ENCODE measurements at regions not wholly inside any gene's neighbourhood (a gene's known extent, or its start where the extent isn't known, plus 50 kb on each side); places are given as distances from the start of the nearest gene placed in this dataset.

GRCh38 chr6:14553515-14553914 is 435.9 kb downstream of the CD83 start:
- CTCF ChIA-PET, result interaction anchor here (0.5 kb wide), 1 partner anchor 10 kb away, joined by 3 read pairs; no protein-coding TSS in a partner anchor

GRCh38 chr6:14555804-14556203 is 438.2 kb downstream of the CD83 start:
- Histone ChIP-seq H3K36me3 (ENCODE audit: control insufficient read depth in 2 of 2, insufficient read depth in 1 of 2, low read length in 2 of 2) (no peaks in the 10 kb centered on the region), H3K4me1 (ENCODE audit: control insufficient read depth, insufficient read depth, low read length) (no peaks in the 10 kb centered on the region), H3K27ac (ENCODE audit: extremely low read depth, low read depth, low read length) (no peak overlapping the region), H3K4me3 (ENCODE audit: low read depth, low read length) (no peak overlapping the region), H3K9me3 (ENCODE audit: control insufficient read depth, insufficient read depth, low read depth, low read length) (no peaks in the 10 kb centered on the region)
- CTCF ChIA-PET, result interaction anchor here (0.6 kb wide), 1 partner anchor 62 kb away, joined by 4 read pairs; no protein-coding TSS in a partner anchor
- POLR2A ChIA-PET, result no interaction called here
- TF ChIP-seq ZNF692 (tag by site-specific recombination; IDR thresholded peaks at IDR 0.05) (no peak), HOXA7 (CRISPR knock-in tag; IDR thresholded peaks at IDR 0.05; ENCODE audit: borderline replicate concordance) (no peak), ZNF561 (tag by site-specific recombination; IDR thresholded peaks at IDR 0.05; ENCODE audit: borderline replicate concordance) (no peak), REPIN1 (tag by site-specific recombination; IDR thresholded peaks at IDR 0.05; ENCODE audit: low read depth) (no peak), RBAK (tag by site-specific recombination; IDR thresholded peaks at IDR 0.05) (no peak), ZNF239 (tag by site-specific recombination; IDR thresholded peaks at IDR 0.05) (no peak), ZNF19 (tag by site-specific recombination; IDR thresholded peaks at IDR 0.05; ENCODE audit: low read depth) (no peak), ZNF324 (tag by site-specific recombination; IDR thresholded peaks at IDR 0.05) (no peak), SP7 (tag by site-specific recombination; IDR thresholded peaks at IDR 0.05) (no peak), ZBTB17 (tag by site-specific recombination; IDR thresholded peaks at IDR 0.05) (no peak), ZNF560 (tag by site-specific recombination; IDR thresholded peaks at IDR 0.05; ENCODE audit: borderline replicate concordance) (no peak), ZNF146 (tag by site-specific recombination; IDR thresholded peaks at IDR 0.05) (no peak), SETDB1 (IDR thresholded peaks at IDR 0.05; ENCODE audit: insufficient read length, low read length) (no peak)

More at GRCh38 chr6:14553515-14553914, 435.9 kb downstream of the CD83 start:
- Histone ChIP-seq H3K36me3 (ENCODE audit: control insufficient read depth in 2 of 2, insufficient read depth in 1 of 2, low read length in 2 of 2) (no peaks in the 10 kb centered on the region), H3K27ac (ENCODE audit: extremely low read depth, low read depth, low read length) (no peak overlapping the region), H3K4me3 (ENCODE audit: low read depth, low read length) (no peak overlapping the region), H3K4me1 (ENCODE audit: control insufficient read depth, insufficient read depth, low read length) (no peaks in the 10 kb centered on the region), H3K9me3 (ENCODE audit: control insufficient read depth, insufficient read depth, low read depth, low read length) (no peaks in the 10 kb centered on the region)
- TF ChIP-seq TCF7L2 (IDR thresholded peaks at IDR 0.05; ENCODE audit: borderline replicate concordance, low read depth, low read length) (no peak), ZFP41 (tag by site-specific recombination; IDR thresholded peaks at IDR 0.05; ENCODE audit: borderline replicate concordance) (no peak), REST (tag by site-specific recombination; IDR thresholded peaks at IDR 0.05) (no peak), CTCF (tag by site-specific recombination; IDR thresholded peaks at IDR 0.05) (no peak), KLF7 (tag by site-specific recombination; IDR thresholded peaks at IDR 0.05; ENCODE audit: borderline replicate concordance) (no peak), ZNF37A (tag by site-specific recombination; IDR thresholded peaks at IDR 0.05) (no peak), ZNF610 (tag by site-specific recombination; IDR thresholded peaks at IDR 0.05; ENCODE audit: borderline replicate concordance) (peak; percentile 98), HIC1 (tag by site-specific recombination; IDR thresholded peaks at IDR 0.05) (no peak)
- POLR2A ChIA-PET, result no interaction called here
